Stimulated activated CD4-positive, alpha-beta T cell treated with anti-CD3 and anti-CD28 coated beads, TNF-alpha, amount 100 ng/mL, for 48 hours (primary cell): ENCODE measurements at regions not wholly inside any gene's neighbourhood (a gene's known extent, or its start where the extent isn't known, plus 50 kb on each side); places are given as distances from the start of the nearest gene placed in this dataset.

Experiments used
- DNase-seq, 3 donors: peaks; one replicate each; pipeline ENCODE4 v3.0.0-alpha.2; 2020; ENCODE audit warnings: low read depth in 3 of 3

- no peak for DNase-seq
These were observed 87.2 kb upstream of the CDKN3 start for GRCh38 chr14:54309615-54310014.

- DNase-seq: no peak
These were observed 86.5 kb upstream of the CDKN3 start for GRCh38 chr14:54310151-54310850.

GRCh38 chr14:54310851-54311228 lies 86.0 kb upstream of the CDKN3 start:
- no peak for DNase-seq

- DNase-seq: no peak
These were observed 84.5 kb upstream of the CDKN3 start for GRCh38 chr14:54312166-54312801.

GRCh38 chr14:54314365-54315104 lies 82.3 kb upstream of the CDKN3 start:
- no peak for DNase-seq

DNA sequence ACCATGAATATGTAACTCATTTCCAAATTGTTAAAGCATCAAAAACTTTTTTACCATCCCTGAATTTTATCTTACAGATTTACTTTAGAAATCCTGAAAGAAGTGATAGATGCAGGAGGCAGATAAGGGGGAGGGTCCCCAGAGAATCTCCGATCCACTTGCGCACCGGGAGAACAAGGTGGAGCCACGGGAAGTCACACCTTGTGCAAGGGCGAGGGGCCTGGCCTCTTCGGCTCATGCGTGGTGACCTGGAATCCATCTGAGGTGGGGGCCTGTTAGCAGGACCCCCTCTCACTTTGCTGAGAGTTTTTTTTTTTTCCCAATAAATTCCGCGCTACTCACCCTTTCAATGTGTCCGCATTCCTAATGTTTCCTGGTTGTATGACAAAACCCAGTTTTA lies 80.2 kb upstream of the CDKN3 start:
- no peak for DNase-seq

- DNase-seq: no peak
These were observed 79.4 kb upstream of the CDKN3 start for GRCh38 chr14:54317391-54317790.

- DNase-seq: no peak
These were observed 74.6 kb upstream of the CDKN3 start for GRCh38 chr14:54322246-54322645.

GRCh38 chr14:54322701-54323337 lies 74.0 kb upstream of the CDKN3 start:
- DNase-seq: no peak

DNA sequence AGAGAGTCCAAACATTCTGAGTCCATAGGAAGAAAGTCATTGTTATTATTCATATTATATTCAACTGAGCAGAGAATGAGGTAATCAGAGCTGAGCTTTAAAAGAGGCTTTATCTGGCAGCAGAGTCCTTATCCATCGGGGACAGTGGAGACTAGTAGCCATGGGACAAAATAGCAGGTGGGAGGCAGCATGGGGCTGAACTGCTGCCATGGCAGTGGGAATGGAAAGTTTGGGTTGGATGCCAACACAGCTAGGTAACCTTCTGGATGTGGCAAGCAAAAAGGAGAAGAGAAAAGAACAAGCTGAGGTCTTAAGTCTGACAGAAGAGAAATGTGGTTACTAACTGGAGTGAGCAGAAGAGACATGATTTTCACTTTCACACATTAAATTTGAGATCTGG lies 71.0 kb upstream of the CDKN3 start:
- DNase-seq: no peak

- no peak for DNase-seq
These were observed 67.6 kb upstream of the CDKN3 start for GRCh38 chr14:54329082-54329695.

DNA sequence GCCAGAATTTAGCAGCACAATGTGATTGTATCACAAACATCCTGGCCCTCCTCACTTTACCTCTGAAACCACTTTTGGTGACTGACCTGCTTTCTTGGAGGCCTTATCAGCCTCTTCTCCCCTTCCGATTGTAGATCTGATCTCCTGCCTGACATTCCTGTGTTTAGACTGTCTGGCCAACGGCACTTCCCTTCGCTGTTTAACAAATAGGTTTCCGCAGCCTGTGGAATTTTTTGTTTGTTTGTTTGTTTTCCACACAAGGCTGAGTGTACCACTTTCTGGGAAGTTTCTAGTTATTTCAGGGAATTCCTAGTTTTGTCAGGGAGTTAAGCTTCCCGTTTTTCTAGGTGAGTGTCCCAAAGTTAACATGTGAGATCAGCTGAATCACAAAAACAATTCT lies 65.9 kb upstream of the CDKN3 start:
- no peak for DNase-seq

DNA sequence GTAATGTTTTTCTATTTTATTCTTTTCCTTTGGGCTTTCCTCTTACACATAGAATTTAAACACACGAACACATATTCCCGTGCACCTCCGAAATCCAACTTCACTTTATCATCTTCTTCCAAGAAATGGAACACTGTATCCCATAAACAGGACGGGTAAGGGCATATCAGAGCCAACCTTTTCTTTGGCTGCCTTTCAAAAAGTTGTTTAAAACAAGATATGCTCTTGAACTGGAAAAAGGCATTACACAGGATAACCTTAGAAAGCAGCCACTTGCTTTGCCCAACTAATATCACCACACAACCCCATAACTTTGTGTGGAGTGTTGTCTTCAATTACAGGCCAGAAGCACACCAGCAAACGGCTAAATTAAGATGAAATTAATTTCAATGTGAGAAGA lies 65.3 kb upstream of the CDKN3 start:
- DNase-seq: no peak

- no peak for DNase-seq
These were observed 64.3 kb upstream of the CDKN3 start for GRCh38 chr14:54332490-54332889.

DNA sequence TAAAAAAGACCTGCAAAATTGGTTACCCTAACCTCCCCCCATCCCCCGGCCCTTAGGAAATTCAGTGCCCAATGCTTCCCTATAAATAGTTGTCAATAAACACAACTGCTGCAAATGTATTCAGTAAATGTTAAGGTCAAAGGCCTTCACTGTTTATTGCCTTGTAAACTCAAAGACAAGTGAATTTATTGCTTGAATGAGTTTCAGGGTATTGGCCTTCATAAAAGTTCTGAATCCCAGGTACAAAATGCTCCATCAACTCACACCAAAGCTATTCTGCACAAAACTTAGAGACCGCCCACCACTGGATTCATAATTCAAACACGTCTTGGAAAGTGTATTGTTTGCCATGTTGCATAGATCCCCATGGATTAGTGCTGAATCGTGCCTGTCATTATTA lies 63.3 kb upstream of the CDKN3 start:
- no peak for DNase-seq

DNA sequence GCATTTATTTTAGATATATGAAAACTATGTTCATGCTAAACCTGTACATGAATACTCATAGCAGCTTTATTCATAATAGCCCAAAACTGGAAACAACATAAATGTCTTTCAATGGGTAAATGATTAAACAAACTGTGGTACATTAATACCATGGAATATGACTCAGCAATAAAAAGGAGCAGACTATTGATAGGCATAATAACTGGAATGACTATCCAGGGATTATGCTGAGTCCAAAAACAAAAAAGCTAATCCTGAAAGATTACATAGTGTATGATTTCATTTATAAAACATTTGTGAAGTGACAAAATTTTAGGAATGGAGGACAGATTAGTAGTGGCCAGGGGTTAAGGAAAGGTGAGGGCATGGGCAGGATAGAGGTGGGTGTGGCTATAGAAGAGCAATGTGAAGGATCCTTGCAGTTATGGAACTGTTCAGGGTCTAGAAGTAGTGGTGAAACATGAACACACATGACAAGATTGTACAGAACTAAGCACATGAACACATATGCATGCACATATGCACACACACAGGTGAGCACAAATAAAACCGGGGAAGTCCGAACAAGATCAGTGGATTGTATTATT lies 61.1 kb upstream of the CDKN3 start:
- DNase-seq: no peak

GRCh38 chr14:54337314-54337713 lies 59.5 kb upstream of the CDKN3 start:
- no peak for DNase-seq

GRCh38 chr14:54338696-54339317 lies 58.0 kb upstream of the CDKN3 start:
- no peak for DNase-seq

DNA sequence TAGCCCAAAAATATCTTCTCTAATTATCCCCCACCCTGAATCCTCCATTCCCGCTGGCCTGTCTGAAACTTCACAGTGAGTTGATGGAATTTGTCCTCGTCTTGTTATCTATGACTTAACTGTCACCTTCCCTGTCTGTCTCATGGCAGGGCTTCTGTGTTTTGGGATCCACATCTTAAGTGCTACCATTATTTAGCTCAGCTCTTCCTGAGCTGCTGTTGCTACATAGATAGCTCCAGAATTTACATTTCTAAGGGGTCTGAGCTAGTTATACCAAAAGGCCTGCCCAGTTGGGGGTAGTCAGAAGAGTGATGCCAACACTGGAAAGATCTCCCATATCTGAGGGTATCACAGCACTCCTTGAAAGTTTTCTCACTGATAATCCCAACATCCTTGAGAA lies 57.0 kb upstream of the CDKN3 start:
- DNase-seq: no peak

DNA sequence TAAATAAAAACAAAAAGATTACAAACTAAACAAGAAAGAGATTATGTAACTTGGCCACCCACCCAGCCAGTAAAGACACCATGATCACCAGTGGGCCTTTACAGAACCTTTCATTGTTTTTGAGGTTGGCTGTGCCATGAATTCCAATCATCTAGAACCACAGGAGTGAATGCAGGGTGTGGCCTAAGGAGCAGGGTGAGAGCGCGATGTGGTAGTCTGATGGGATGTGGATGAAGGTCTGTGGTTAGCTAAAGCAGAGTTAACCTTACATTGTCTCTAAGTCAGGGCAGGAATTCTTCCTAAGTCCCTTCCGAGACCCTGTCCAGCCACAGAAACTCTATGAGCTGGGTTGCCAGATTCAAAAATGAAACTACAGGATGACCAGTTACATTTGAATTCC lies 54.0 kb upstream of the CDKN3 start:
- no peak for DNase-seq
